Gastrocnemius medialis (tissue), 4 donors: ENCODE measurements at regions not wholly inside any gene's neighbourhood (a gene's known extent, or its start where the extent isn't known, plus 50 kb on each side); places are given as distances from the start of the nearest gene placed in this dataset.

Experiments
- ATAC-seq, 2 donors: fragments of 150-250 bp; one replicate each; pipeline ENCODE4 v1.9.1; 2016
- DNase-seq, 2 donors: peaks; one replicate each; pipeline ENCODE4 v3.0.0-alpha.2; 2019
- H3K27ac ChIP-seq, 4 donors: fragments of 200-600 bp; sonication (generic); 1 replicate in 1 of 4; 2 replicates in 3 of 4; pipeline ENCODE4 v1.5.1; 2016 to 2018; ENCODE audit warnings: mild to moderate bottlenecking in 2 of 4, moderate library complexity in 1 of 4
- H3K27me3 ChIP-seq, 3 donors: fragments of 200-600 bp; sonication (generic) in 2 of 3; 1 replicate in 1 of 3; 2 replicates in 2 of 3; pipeline versions ENCODE4 v1.5.1 to v1.6.0; 2016 to 2019; ENCODE audit warnings: mild to moderate bottlenecking in 1 of 3, moderate library complexity in 1 of 3
- H3K36me3 ChIP-seq, 2 donors: fragments of 200-600 bp; sonication (generic) in 1 of 2; one replicate each; pipeline ENCODE4 v1.5.1; 2017 to 2018
- H3K4me1 ChIP-seq, 2 donors: fragments of 200-600 bp; sonication (generic) in 1 of 2; one replicate each; pipeline ENCODE4 v1.5.1; 2016 to 2017; ENCODE audit warnings: mild to moderate bottlenecking in 2 of 2
- H3K4me3 ChIP-seq, 4 donors: fragments of 200-600 bp; sonication (generic) in 3 of 4; 1 replicate in 1 of 4; 2 replicates in 3 of 4; pipeline ENCODE4 v1.5.1; 2016 to 2019; ENCODE audit warnings: mild to moderate bottlenecking in 2 of 4
- H3K9me3 ChIP-seq, 3 donors: fragments of 200-600 bp; sonication (generic) in 2 of 3; 1 replicate in 1 of 3; 2 replicates in 2 of 3; pipeline ENCODE4 v1.5.1; 2016 to 2019
- CTCF ChIP-seq, 5 experiments: fragments of 450-650 bp in 3 of 5; fragments of 200-600 bp in 2 of 5; sonication (generic) in 2 of 5; IDR thresholded peaks in 4 of 5; conservative IDR thresholded peaks in 1 of 5; 1 replicate in 4 of 5; 2 replicates in 1 of 5; pipeline ENCODE4 v1.5.1; 2016 to 2019; ENCODE audit warnings: antibody characterized with exemption in 5 of 5, mild to moderate bottlenecking in 3 of 5, moderate library complexity in 3 of 5
- POLR2A ChIP-seq, 2 donors: fragments of 450-650 bp; IDR thresholded peaks; one replicate each; pipeline ENCODE4 v1.6.1; 2017; ENCODE audit warnings: antibody characterized with exemption in 2 of 2, mild to moderate bottlenecking in 2 of 2, moderate library complexity in 2 of 2
- in situ Hi-C, 4 donors: fragments of 200-750 bp; cut with MboI; loops; one replicate each; pipeline versions ENCODE4 v1.15.0 to v1.8.0; 2017; ENCODE audit warnings: low sequenced_read_pairs in 4 of 4
- intact Hi-C: fragments of 100-400 bp; cut with DNase I; formaldehyde crosslinking; loops from one replicate; pipeline ENCODE4 v1.15.1; 2023; ENCODE audit warnings: low total_unique reads

- no peaks in the 10 kb centered on the region for H3K9me3 ChIP-seq
- H3K27ac ChIP-seq = no peak overlapping the region
- no peaks in the 10 kb centered on the region for H3K27me3 ChIP-seq
- intact Hi-C loops (no loop called here), in situ Hi-C loops (no loop called here)
- no peaks in the 10 kb centered on the region for H3K36me3 ChIP-seq
- H3K4me3 ChIP-seq = no peak overlapping the region
- no peak for TF ChIP-seq CTCF (IDR thresholded peaks at IDR 0.05 in 4 of 5, conservative IDR thresholded peaks at IDR 0.05 in 1 of 5)
- TF ChIP-seq POLR2A (IDR thresholded peaks at IDR 0.05) = no peak
- ATAC-seq = no peak
- DNase-seq = no peak
- no peaks in the 10 kb centered on the region for H3K4me1 ChIP-seq
Measured at GRCh38 chr22:48226026-48227013, 1463.9 kb downstream of the TBC1D22A start.

GRCh38 chr22:48224332-48224731 is 1461.9 kb downstream of the TBC1D22A start:
- intact Hi-C loops = no loop called here
- no peak for ATAC-seq
- DNase-seq = no peak
- no peaks in the 10 kb centered on the region for H3K4me1 ChIP-seq
- no peak overlapping the region for H3K27ac ChIP-seq
- no peaks in the 10 kb centered on the region for H3K9me3 ChIP-seq
- in situ Hi-C loops = no loop called here
- no peaks in the 10 kb centered on the region for H3K27me3 ChIP-seq
- no peaks in the 10 kb centered on the region for H3K36me3 ChIP-seq
- TF ChIP-seq POLR2A (IDR thresholded peaks at IDR 0.05) = no peak
- no peak for TF ChIP-seq CTCF (IDR thresholded peaks at IDR 0.05 in 4 of 5, conservative IDR thresholded peaks at IDR 0.05 in 1 of 5)
- no peak overlapping the region for H3K4me3 ChIP-seq

- in situ Hi-C loops (no loop called here), intact Hi-C loops (no loop called here)
- no peak for DNase-seq
Measured at GRCh38 chr22:48223488-48224190, 1461.2 kb downstream of the TBC1D22A start.

More at GRCh38 chr22:48223488-48224190, 1461.2 kb downstream of the TBC1D22A start:
- Histone ChIP-seq H3K4me1 (no peaks in the 10 kb centered on the region), H3K27me3 (no peaks in the 10 kb centered on the region), H3K36me3 (no peaks in the 10 kb centered on the region), H3K27ac (no peak overlapping the region), H3K9me3 (no peaks in the 10 kb centered on the region), H3K4me3 (no peak overlapping the region)
- ATAC-seq = no peak
- no peak for TF ChIP-seq POLR2A (IDR thresholded peaks at IDR 0.05)
- TF ChIP-seq CTCF (IDR thresholded peaks at IDR 0.05 in 4 of 5, conservative IDR thresholded peaks at IDR 0.05 in 1 of 5) = no peak
